ENCODE measurements at regions not wholly inside any gene's neighbourhood (a gene's known extent, or its start where the extent isn't known, plus 50 kb on each side); places are given as distances from the start of the nearest gene placed in this dataset.
A peak's percentile ranks its signal among the peaks of the same experiment; 100 is the strongest.

GRCh38 chr3:13693441-13693840, 144.5 kb downstream of the FBLN2 start:
- intact Hi-C loops (cut with DNase I): no loop called here
- DNase-seq: peak in 1 of 10 donors; percentile 14

- DNase-seq: no peak
These were observed 141.7 kb downstream of the FBLN2 start for GRCh38 chr3:13690636-13691035.

GRCh38 chr3:13689373-13690260, 140.7 kb downstream of the FBLN2 start:
- intact Hi-C loops (cut with DNase I): no loop called here
- DNase-seq: no peak

More at GRCh38 chr3:13690636-13691035, 141.7 kb downstream of the FBLN2 start:
- intact Hi-C loops (cut with DNase I): no loop called here

GRCh38 chr3:13688824-13689223, 139.9 kb downstream of the FBLN2 start:
- no peak for DNase-seq
- intact Hi-C loops (cut with DNase I): no loop called here

GRCh38 chr3:13688034-13688433, 139.1 kb downstream of the FBLN2 start:
- intact Hi-C loops (cut with DNase I): no loop called here
- DNase-seq: peak in 1 of 10 donors; percentile 28

Data from posterior cingulate gyrus (tissue), 11 donors.